SJCRH30 (cell line): ENCODE measurements at regions not wholly inside any gene's neighbourhood (a gene's known extent, or its start where the extent isn't known, plus 50 kb on each side); places are given as distances from the start of the nearest gene placed in this dataset.
A peak's percentile ranks its signal among the peaks of the same experiment; 100 is the strongest.
"Not testable (repeated sequence)": the region's sequence is repeated elsewhere in the genome, so short reads cannot be mapped to it uniquely, and the experiment has no call there.

Experiments used
- DNase-seq, 2 experiments: peaks; one replicate each; pipeline ENCODE4 v3.0.0-alpha.2; 2015 to 2020
- H3K27ac ChIP-seq: fragments of 250-450 bp; sonication (Bioruptor Pico); 2 replicates; pipeline ENCODE4 v1.5.1; 2020; ENCODE audit warnings: mild to moderate bottlenecking, moderate library complexity
- H3K27me3 ChIP-seq: fragments of 250-450 bp; sonication (Bioruptor Pico); 2 replicates; pipeline ENCODE4 v1.5.1; 2020; ENCODE audit warnings: mild to moderate bottlenecking, moderate library complexity
- H3K36me3 ChIP-seq: fragments of 250-450 bp; sonication (Bioruptor Pico); 2 replicates; pipeline ENCODE4 v1.5.1; 2020; ENCODE audit warnings: mild to moderate bottlenecking, moderate library complexity
- H3K4me1 ChIP-seq: fragments of 250-450 bp; sonication (Bioruptor Pico); 2 replicates; pipeline ENCODE4 v1.5.1; 2020; ENCODE audit warnings: mild to moderate bottlenecking, moderate library complexity
- H3K4me3 ChIP-seq: fragments of 250-450 bp; sonication (Bioruptor Pico); 2 replicates; pipeline ENCODE4 v1.5.1; 2020; ENCODE audit warnings: mild to moderate bottlenecking, moderate library complexity
- H3K9me3 ChIP-seq: fragments of 250-450 bp; sonication (Bioruptor Pico); replicated peaks from 2 replicates; pipeline ENCODE4 v1.5.1; 2020; ENCODE audit warnings: mild to moderate bottlenecking, moderate library complexity

- not testable (repeated sequence) for H3K27me3 ChIP-seq, H3K4me3 ChIP-seq, H3K4me1 ChIP-seq, DNase-seq, H3K27ac ChIP-seq, H3K9me3 ChIP-seq, H3K36me3 ChIP-seq
Observed at GRCh38 chr2:87630892-87631291, 117.0 kb upstream of the PLGLB2 start.

GRCh38 chr2:87631402-87631801 is 116.5 kb upstream of the PLGLB2 start:
- H3K9me3 ChIP-seq, H3K27ac ChIP-seq, H3K4me1 ChIP-seq, H3K27me3 ChIP-seq, H3K36me3 ChIP-seq, H3K4me3 ChIP-seq, DNase-seq: not testable (repeated sequence)

GRCh38 chr2:87633287-87633963 is 114.5 kb upstream of the PLGLB2 start:
- H3K27ac ChIP-seq, H3K4me1 ChIP-seq, H3K27me3 ChIP-seq, DNase-seq, H3K36me3 ChIP-seq, H3K4me3 ChIP-seq, H3K9me3 ChIP-seq: not testable (repeated sequence)

- H3K4me3 ChIP-seq, H3K27ac ChIP-seq, H3K4me1 ChIP-seq, H3K27me3 ChIP-seq, H3K9me3 ChIP-seq, DNase-seq, H3K36me3 ChIP-seq: not testable (repeated sequence)
Observed at GRCh38 chr2:87634106-87634505, 113.8 kb upstream of the PLGLB2 start.

GRCh38 chr2:87634971-87635650 is 112.8 kb upstream of the PLGLB2 start:
- H3K4me3 ChIP-seq, H3K36me3 ChIP-seq, H3K4me1 ChIP-seq, H3K27me3 ChIP-seq, H3K27ac ChIP-seq, H3K9me3 ChIP-seq: not testable (repeated sequence)
- peak in 1 of 2 experiments; percentile 29 for DNase-seq

- not testable (repeated sequence) for H3K27ac ChIP-seq, H3K36me3 ChIP-seq, H3K4me1 ChIP-seq, DNase-seq, H3K4me3 ChIP-seq, H3K9me3 ChIP-seq, H3K27me3 ChIP-seq
Observed at GRCh38 chr2:87636246-87636645, 111.6 kb upstream of the PLGLB2 start.

- H3K4me3 ChIP-seq, DNase-seq, H3K27ac ChIP-seq, H3K9me3 ChIP-seq, H3K4me1 ChIP-seq, H3K36me3 ChIP-seq, H3K27me3 ChIP-seq: not testable (repeated sequence)
Observed at GRCh38 chr2:87636735-87637134, 111.2 kb upstream of the PLGLB2 start.

GRCh38 chr2:87637249-87637990 is 110.5 kb upstream of the PLGLB2 start:
- not testable (repeated sequence) for H3K4me3 ChIP-seq, H3K4me1 ChIP-seq, H3K27ac ChIP-seq, H3K27me3 ChIP-seq, H3K9me3 ChIP-seq, H3K36me3 ChIP-seq
- DNase-seq = peak; percentile 58 to 68

- peak in 1 of 2 experiments; percentile 9 for DNase-seq
- H3K27me3 ChIP-seq, H3K4me1 ChIP-seq, H3K36me3 ChIP-seq, H3K27ac ChIP-seq, H3K9me3 ChIP-seq, H3K4me3 ChIP-seq: not testable (repeated sequence)
Observed at GRCh38 chr2:87638114-87638807, 109.6 kb upstream of the PLGLB2 start.

- not testable (repeated sequence) for DNase-seq, H3K4me1 ChIP-seq, H3K36me3 ChIP-seq, H3K9me3 ChIP-seq, H3K27me3 ChIP-seq, H3K4me3 ChIP-seq, H3K27ac ChIP-seq
Observed at GRCh38 chr2:87638872-87639271, 109.0 kb upstream of the PLGLB2 start.

GRCh38 chr2:87639801-87640440 is 108.0 kb upstream of the PLGLB2 start:
- not testable (repeated sequence) for H3K9me3 ChIP-seq, H3K27ac ChIP-seq, H3K4me3 ChIP-seq, H3K4me1 ChIP-seq, H3K36me3 ChIP-seq, H3K27me3 ChIP-seq
- DNase-seq = peak in 1 of 2 experiments; percentile 86

- H3K9me3 ChIP-seq, H3K4me1 ChIP-seq, H3K27me3 ChIP-seq, H3K4me3 ChIP-seq, H3K36me3 ChIP-seq: not testable (repeated sequence)
- H3K27ac ChIP-seq = peak overlapping the region; percentile 20; the same call in 1 of the 2 replicates
- peak in 1 of 2 experiments; percentile 16 for DNase-seq
Observed at GRCh38 chr2:87640961-87641563, 106.8 kb upstream of the PLGLB2 start.

- not testable (repeated sequence) for DNase-seq
Observed at GRCh38 chr2:87643165-87643564, 104.7 kb upstream of the PLGLB2 start.

GRCh38 chr2:87647737-87648498 is 100.0 kb upstream of the PLGLB2 start:
- H3K27ac ChIP-seq = peak overlapping the region; percentile 31; the same call in 1 of the 2 replicates
- not testable (repeated sequence) for H3K4me3 ChIP-seq, H3K36me3 ChIP-seq, H3K27me3 ChIP-seq, H3K9me3 ChIP-seq, H3K4me1 ChIP-seq
- peak; percentile 41 to 68 for DNase-seq

More at GRCh38 chr2:87643165-87643564, 104.7 kb upstream of the PLGLB2 start:
- not testable (repeated sequence) for H3K36me3 ChIP-seq, H3K27ac ChIP-seq, H3K9me3 ChIP-seq, H3K4me3 ChIP-seq, H3K27me3 ChIP-seq, H3K4me1 ChIP-seq
